ENCODE measurements at regions not wholly inside any gene's neighbourhood (a gene's known extent, or its start where the extent isn't known, plus 50 kb on each side); places are given as distances from the start of the nearest gene placed in this dataset.
A peak's percentile ranks its signal among the peaks of the same experiment; 100 is the strongest.

DNA sequence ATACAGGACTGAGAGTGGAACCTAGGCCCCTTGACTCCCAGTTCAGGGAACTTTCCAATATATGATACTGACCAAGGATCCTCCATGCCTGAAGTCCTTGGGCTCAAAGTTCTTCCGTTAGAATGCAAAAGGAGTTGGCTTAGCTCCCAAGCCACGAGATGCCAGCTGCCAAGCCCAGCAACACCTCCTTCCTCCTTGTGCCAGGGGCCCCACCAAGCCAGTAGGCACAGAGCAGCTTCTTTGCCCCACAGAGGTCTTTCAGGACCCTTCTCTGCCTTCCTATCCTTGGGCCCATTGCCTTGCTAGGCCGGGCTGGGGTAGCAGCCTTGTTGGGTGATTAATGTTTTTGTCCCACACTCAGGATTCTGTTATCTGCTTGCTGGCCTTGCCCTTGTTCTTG, 105.6 kb downstream of the EFNB1 start:
- DNase-seq (no peak), ATAC-seq (ENCODE audit: low read depth in 2 of 2) (no peak)
- no peak overlapping the region for H3K4me3 Mint-ChIP-seq
- H3K27me3 Mint-ChIP-seq: peaks cover 0 to 12% (median 0%) of the 10 kb centered on the region in 3 donors
- H3K9me3 Mint-ChIP-seq: no peaks in the 10 kb centered on the region
- H3K27ac Mint-ChIP-seq: no peak overlapping the region
- H3K4me1 Mint-ChIP-seq: peaks cover 3 to 5% (median 3%) of the 10 kb centered on the region in 3 donors
- no peaks in the 10 kb centered on the region for H3K36me3 Mint-ChIP-seq

- ATAC-seq (ENCODE audit: low read depth in 2 of 2): no peak
- Mint-ChIP-seq H3K27ac (no peak overlapping the region), H3K4me1 (peaks cover 3 to 5% (median 3%) of the 10 kb centered on the region in 3 donors), H3K27me3 (peaks cover 0 to 12% (median 0%) of the 10 kb centered on the region in 3 donors), H3K4me3 (no peak overlapping the region), H3K36me3 (no peaks in the 10 kb centered on the region), H3K9me3 (no peaks in the 10 kb centered on the region)
- DNase-seq: no peak
Measured at GRCh38 chrX:68932611-68933010, 103.8 kb downstream of the EFNB1 start.

DNA sequence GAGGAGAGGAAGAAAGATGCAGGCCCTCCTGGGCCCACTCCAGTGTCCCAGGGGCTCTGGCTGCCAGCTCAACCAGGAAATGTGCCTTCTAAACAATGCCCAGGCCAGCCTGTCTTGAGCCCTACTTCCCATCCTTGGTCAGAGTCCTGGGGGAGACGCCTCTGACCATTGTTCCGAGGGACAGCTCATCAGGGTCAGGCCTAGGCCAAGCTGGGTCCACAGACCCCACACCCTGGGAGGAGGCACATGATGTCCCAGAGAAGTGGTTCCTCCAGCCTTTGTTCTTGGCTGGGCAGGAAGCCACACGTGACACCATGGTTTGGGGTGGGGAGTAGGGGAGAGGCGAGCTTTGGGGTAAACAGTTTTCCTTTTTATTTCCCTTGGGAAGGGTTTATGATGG, 102.5 kb downstream of the EFNB1 start:
- no peak for DNase-seq
- H3K27me3 Mint-ChIP-seq: peaks cover 0 to 11% (median 0%) of the 10 kb centered on the region in 3 donors
- no peak overlapping the region for H3K4me3 Mint-ChIP-seq
- H3K9me3 Mint-ChIP-seq: no peaks in the 10 kb centered on the region
- peaks cover 3 to 5% (median 3%) of the 10 kb centered on the region in 3 donors for H3K4me1 Mint-ChIP-seq
- H3K27ac Mint-ChIP-seq: no peak overlapping the region
- no peaks in the 10 kb centered on the region for H3K36me3 Mint-ChIP-seq
- no peak for ATAC-seq (ENCODE audit: low read depth in 2 of 2)

GRCh38 chrX:68930542-68931317, 101.9 kb downstream of the EFNB1 start:
- H3K4me1 Mint-ChIP-seq: peaks cover 3 to 5% (median 3%) of the 10 kb centered on the region in 3 donors

DNA sequence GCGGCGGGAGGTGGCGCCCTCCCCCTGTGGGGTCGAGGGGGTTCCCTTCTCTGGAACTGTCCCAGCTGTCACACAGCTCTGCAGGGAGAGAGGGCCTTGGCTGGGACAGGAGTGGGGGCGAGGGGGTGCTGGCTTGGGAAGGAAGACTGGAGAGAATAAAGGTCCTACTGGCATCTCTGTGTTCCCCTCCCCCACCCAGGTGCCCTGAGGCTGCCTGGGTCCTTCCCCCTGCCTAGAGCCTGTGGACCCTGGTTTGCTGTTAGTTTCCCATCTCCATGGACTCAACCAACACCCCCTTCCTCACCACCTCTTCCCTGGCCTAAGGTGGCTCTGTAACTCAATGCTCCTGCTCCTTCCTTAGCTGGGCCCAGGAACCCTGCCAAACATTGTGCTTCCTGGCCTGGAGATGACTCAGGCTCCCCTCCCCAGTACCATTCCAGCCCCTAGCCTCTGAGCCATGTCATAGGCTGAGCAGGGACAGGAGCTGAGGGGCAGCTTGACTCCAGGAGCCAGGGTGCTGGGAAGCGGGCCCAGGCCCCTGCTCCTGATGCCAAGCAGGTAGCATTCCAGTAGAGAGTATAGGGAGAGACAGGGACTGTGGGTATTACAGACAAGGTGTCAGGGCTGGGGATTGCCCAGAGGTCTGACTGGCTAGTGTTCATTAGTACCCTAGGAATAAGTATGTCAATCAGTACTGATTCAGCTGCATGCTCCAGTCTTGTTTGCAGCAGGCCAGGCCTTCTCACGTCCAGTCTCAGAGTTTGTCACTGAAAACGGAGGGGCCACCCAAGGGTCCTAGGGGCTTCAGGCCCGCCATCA, 100.7 kb downstream of the EFNB1 start:
- Mint-ChIP-seq H3K4me3 (no peak overlapping the region), H3K27ac (no peak overlapping the region), H3K4me1 (no peaks in the 10 kb centered on the region), H3K9me3 (no peaks in the 10 kb centered on the region), H3K36me3 (no peaks in the 10 kb centered on the region), H3K27me3 (peaks cover 0 to 5% (median 0%) of the 10 kb centered on the region in 3 donors)
- no peak for DNase-seq
- no peak for ATAC-seq (ENCODE audit: low read depth in 2 of 2)

More at GRCh38 chrX:68930542-68931317, 101.9 kb downstream of the EFNB1 start:
- Mint-ChIP-seq H3K4me3 (no peak overlapping the region), H3K27me3 (peaks cover 0 to 4% (median 0%) of the 10 kb centered on the region in 3 donors), H3K36me3 (no peaks in the 10 kb centered on the region), H3K27ac (no peak overlapping the region), H3K9me3 (no peaks in the 10 kb centered on the region)
- DNase-seq (no peak), ATAC-seq (ENCODE audit: low read depth in 2 of 2) (no peak)

DNA sequence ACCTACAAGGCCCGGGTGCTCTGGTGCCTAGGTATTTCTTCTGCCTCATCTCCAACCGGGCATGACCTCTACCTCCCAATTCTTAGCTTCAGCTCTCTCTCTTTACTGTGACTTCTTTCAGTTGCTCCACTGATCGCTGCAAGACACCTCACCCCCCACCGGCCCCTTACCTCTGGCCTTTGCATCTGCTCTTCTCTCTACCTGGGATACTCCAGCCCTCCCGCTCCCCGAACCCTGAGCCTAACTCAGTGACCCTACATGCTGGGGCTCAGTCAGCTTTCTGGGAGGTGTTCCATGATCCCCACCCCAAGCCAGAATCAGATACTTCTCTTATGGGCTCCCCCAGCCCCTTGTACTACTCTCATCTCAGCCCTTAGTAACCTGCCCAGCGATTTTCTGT, 99.6 kb downstream of the EFNB1 start:
- Mint-ChIP-seq H3K9me3 (no peaks in the 10 kb centered on the region), H3K27ac (no peak overlapping the region), H3K4me3 (no peak overlapping the region), H3K27me3 (peaks cover 0 to 13% (median 6%) of the 10 kb centered on the region in 3 donors), H3K36me3 (no peaks in the 10 kb centered on the region), H3K4me1 (no peaks in the 10 kb centered on the region)
- ATAC-seq (ENCODE audit: low read depth in 2 of 2): no peak
- no peak for DNase-seq

DNA sequence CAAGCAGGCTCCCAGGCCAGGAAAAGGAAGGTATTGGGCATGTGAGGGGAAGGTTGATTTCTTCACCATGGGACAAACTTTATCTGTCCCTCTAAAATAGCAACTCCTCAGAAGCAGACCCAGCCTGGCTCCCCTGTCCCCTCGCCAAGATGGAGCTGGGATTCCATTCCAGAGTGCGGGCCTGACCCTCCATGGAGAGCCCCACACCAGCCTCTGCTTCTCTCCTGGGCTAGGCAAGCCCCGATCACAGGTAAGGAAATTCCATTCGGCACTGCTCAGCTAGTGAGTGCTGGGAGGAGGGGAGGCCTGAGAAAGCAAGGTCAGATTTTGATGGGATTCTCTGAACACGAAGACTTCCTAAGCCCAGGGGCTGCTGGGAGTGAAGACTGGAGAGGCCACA, 98.4 kb downstream of the EFNB1 start:
- ATAC-seq (ENCODE audit: low read depth in 2 of 2): no peak
- no peak overlapping the region for H3K27ac Mint-ChIP-seq
- H3K27me3 Mint-ChIP-seq: peaks cover 0 to 13% (median 6%) of the 10 kb centered on the region in 3 donors
- H3K4me1 Mint-ChIP-seq: no peaks in the 10 kb centered on the region
- no peaks in the 10 kb centered on the region for H3K36me3 Mint-ChIP-seq
- DNase-seq: no peak
- H3K9me3 Mint-ChIP-seq: no peaks in the 10 kb centered on the region
- no peak overlapping the region for H3K4me3 Mint-ChIP-seq

DNA sequence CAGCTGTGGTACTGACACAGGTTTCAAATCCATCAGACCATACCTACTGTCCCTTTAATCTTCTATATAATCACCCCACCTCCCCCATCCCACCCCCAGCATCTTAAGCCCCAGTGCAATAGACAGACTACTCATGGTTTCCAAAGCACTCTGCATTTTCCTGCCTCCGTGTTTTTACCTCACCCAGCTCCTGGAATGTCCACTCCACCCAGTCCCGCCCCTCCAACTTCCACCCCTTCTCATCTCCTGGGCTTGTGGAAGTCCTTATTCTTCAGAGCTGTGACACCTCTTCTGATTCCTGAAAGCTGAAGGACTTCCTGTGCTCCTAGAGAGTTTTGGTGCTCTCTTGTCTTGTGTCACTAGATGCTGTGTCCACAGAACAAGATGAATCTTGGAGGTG, 94.3 kb downstream of the EFNB1 start:
- DNase-seq (no peak), ATAC-seq (ENCODE audit: low read depth in 2 of 2) (no peak)
- peak overlapping the region in 1 of 8 donors; percentile 21 for H3K4me3 Mint-ChIP-seq
- peaks cover 0 to 13% (median 6%) of the 10 kb centered on the region in 3 donors for H3K27me3 Mint-ChIP-seq
- no peaks in the 10 kb centered on the region for H3K4me1 Mint-ChIP-seq
- H3K27ac Mint-ChIP-seq: no peak overlapping the region
- no peaks in the 10 kb centered on the region for H3K9me3 Mint-ChIP-seq
- no peaks in the 10 kb centered on the region for H3K36me3 Mint-ChIP-seq

DNA sequence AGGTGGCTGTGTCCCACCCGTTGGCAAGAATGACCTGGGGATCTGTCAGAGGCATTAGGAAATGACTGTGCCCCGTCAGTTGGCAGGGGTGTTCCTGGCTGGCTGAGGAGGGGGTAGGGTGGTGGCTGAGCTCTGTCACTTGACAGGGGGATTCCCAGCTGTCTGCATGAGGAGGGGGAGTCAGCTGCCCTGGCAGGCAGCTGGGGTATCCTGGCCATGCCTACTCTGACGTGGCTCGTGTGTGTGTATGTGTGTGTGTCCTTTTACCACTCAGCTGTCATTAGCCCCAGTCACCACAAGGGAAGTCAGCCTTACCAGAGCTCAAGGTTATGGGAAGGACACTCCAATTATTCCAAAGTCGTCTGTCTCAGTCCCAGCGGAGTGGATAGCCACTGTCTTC, 93.2 kb downstream of the EFNB1 start:
- no peak overlapping the region for H3K27ac Mint-ChIP-seq
- no peaks in the 10 kb centered on the region for H3K4me1 Mint-ChIP-seq
- H3K36me3 Mint-ChIP-seq: no peaks in the 10 kb centered on the region
- H3K4me3 Mint-ChIP-seq: no peak overlapping the region
- no peak for ATAC-seq (ENCODE audit: low read depth in 2 of 2)
- no peaks in the 10 kb centered on the region for H3K9me3 Mint-ChIP-seq
- DNase-seq: no peak
- peaks cover 0 to 13% (median 6%) of the 10 kb centered on the region in 3 donors for H3K27me3 Mint-ChIP-seq

DNA sequence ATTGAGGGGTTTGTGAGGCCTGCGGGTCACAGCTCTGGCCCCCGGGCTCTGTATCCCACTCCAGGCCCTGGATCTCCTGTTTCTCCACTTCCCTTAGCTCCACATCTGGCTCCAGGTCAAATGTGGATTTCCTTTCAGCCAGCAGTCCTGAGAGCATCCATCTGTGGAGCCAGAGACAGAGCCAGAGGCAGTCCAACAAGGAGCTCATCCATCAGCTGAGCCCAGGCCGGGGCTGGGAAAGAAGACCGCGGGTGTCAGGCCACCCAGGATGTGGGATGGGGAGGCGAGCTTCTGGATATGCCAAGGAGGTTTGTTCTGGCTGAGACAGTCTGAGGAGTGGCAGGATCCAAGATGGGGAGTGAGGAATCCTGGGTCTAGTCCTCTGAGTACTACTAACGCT, 91.7 kb downstream of the EFNB1 start:
- Mint-ChIP-seq H3K36me3 (no peaks in the 10 kb centered on the region), H3K4me1 (no peaks in the 10 kb centered on the region), H3K4me3 (no peak overlapping the region), H3K27ac (no peak overlapping the region), H3K9me3 (no peaks in the 10 kb centered on the region), H3K27me3 (peaks cover 0 to 13% (median 6%) of the 10 kb centered on the region in 3 donors)
- ATAC-seq (ENCODE audit: low read depth in 2 of 2): no peak
- DNase-seq: no peak

DNA sequence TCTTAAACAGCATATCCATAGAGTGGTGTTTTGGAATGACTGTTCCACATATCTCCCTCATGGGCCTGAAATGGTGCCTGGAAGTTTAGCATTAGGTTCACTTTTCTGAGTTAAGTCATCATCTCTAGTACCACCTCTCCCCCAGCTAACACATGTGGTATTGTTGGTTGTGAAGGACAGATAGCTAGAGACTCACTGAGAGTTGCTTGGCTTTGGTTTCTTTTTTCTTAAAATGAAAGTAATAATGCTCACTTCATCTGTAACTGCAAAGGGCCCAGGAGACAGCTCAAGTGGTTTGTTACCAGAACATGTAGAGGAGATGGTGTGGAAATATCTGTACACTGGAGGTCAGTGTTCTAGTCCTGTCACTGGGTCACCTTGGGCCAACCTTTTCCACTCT, 90.9 kb downstream of the EFNB1 start:
- Mint-ChIP-seq H3K9me3 (no peaks in the 10 kb centered on the region), H3K4me1 (peaks cover 0 to under 1% (median 0%) of the 10 kb centered on the region in 3 donors), H3K36me3 (no peaks in the 10 kb centered on the region), H3K27ac (no peak overlapping the region), H3K4me3 (no peak overlapping the region), H3K27me3 (peaks cover 0 to 10% (median 6%) of the 10 kb centered on the region in 3 donors)
- ATAC-seq (ENCODE audit: low read depth in 2 of 2): no peak
- no peak for DNase-seq

DNA sequence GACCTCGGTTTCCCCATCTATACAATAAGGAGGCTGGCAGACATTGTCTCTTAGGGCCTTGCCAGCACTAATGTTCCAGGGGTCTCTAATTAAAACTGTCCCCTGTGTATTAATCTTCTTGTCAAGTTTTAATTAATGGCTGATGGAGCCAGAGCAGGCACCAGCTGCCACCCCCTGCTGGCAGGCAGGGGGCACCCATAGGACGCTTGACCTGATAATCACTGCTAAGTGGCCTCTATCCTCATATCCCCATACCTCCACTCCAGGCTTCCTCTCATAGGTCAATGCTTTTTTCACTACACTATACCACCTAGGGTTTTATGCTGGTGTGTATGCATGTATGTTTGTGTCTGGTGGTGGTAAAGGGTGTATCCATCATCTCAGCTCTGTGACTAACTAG, 89.4 kb downstream of the EFNB1 start:
- peaks cover 0 to 3% (median under 1%) of the 10 kb centered on the region in 3 donors for H3K4me1 Mint-ChIP-seq
- no peak for DNase-seq
- no peak overlapping the region for H3K4me3 Mint-ChIP-seq
- no peaks in the 10 kb centered on the region for H3K36me3 Mint-ChIP-seq
- peaks cover 0 to 7% (median 5%) of the 10 kb centered on the region in 3 donors for H3K27me3 Mint-ChIP-seq
- no peak overlapping the region for H3K27ac Mint-ChIP-seq
- H3K9me3 Mint-ChIP-seq: no peaks in the 10 kb centered on the region
- ATAC-seq (ENCODE audit: low read depth in 2 of 2): no peak

- peaks cover 0 to 4% (median 3%) of the 10 kb centered on the region in 3 donors for H3K4me1 Mint-ChIP-seq
- H3K27ac Mint-ChIP-seq: no peak overlapping the region
- ATAC-seq (ENCODE audit: low read depth in 2 of 2) (no peak), DNase-seq (no peak)
- no peak overlapping the region for H3K4me3 Mint-ChIP-seq
- peaks cover 0 to 11% (median 10%) of the 10 kb centered on the region in 3 donors for H3K27me3 Mint-ChIP-seq
- H3K9me3 Mint-ChIP-seq: peaks cover 0 to 2% (median 0%) of the 10 kb centered on the region in 7 donors
- no peaks in the 10 kb centered on the region for H3K36me3 Mint-ChIP-seq
Measured at GRCh38 chrX:68917799-68918198, 89.0 kb downstream of the EFNB1 start.

- peak overlapping the region in 1 of 6 donors; percentile 14 for H3K27ac Mint-ChIP-seq
- H3K4me3 Mint-ChIP-seq: no peak overlapping the region
- no peaks in the 10 kb centered on the region for H3K36me3 Mint-ChIP-seq
- H3K4me1 Mint-ChIP-seq: peaks cover 0 to 4% (median 3%) of the 10 kb centered on the region in 3 donors
- ATAC-seq (ENCODE audit: low read depth in 2 of 2) (no peak), DNase-seq (no peak)
- H3K27me3 Mint-ChIP-seq: peaks cover 0 to 20% (median 13%) of the 10 kb centered on the region in 3 donors
- peaks cover 0 to 2% (median 0%) of the 10 kb centered on the region in 7 donors for H3K9me3 Mint-ChIP-seq
Measured at GRCh38 chrX:68916891-68917290, 88.1 kb downstream of the EFNB1 start.

Data from naive B cell (primary cell).